Upper lobe of left lung (tissue), 4 donors: ENCODE measurements at regions not wholly inside any gene's neighbourhood (a gene's known extent, or its start where the extent isn't known, plus 50 kb on each side); places are given as distances from the start of the nearest gene placed in this dataset.

ENCODE experiments used
- EP300 ChIP-seq, 4 donors: sonication (generic); formaldehyde crosslinking; IDR thresholded peaks; one replicate each; pipeline ENCODE4 v1.5.1; 2017; ENCODE audit warnings: antibody characterized with exemption in 4 of 4, control low read depth in 2 of 4
- POLR2A ChIP-seq, 4 donors: fragments of 450-650 bp; IDR thresholded peaks; one replicate each; pipeline ENCODE4 v1.5.1; 2016 to 2017; ENCODE audit warnings: antibody characterized with exemption in 4 of 4, mild to moderate bottlenecking in 2 of 4
- TF ChIP-seq, protein P1 (sequence below), 6 experiments: fragments of 450-650 bp in 4 of 6; fragments of 200-600 bp in 2 of 6; sonication (generic) in 2 of 6; IDR thresholded peaks; one replicate each; pipeline ENCODE4 v1.5.1; 2016 to 2019; ENCODE audit warnings: antibody characterized with exemption in 6 of 6

DNA sequence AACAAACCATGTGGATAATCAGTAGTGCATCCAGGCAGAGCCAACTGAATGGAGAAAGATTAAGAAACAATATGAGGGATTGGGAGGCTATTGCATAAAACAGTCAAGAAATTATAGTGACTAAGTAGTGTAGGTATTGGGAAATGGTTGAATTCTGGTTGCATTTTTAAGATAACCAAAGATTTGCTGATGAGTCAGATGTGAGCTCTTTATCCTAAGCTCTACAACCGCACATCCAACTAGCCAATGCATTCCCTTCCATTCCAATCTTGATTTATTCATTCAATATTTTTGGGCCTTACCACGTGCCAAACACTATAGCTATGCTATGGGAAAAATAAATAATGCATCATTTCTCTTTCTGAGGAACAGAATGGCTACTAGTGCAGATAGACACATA is 524.5 kb upstream of the RGMB start:
- TF ChIP-seq, protein P1, sequence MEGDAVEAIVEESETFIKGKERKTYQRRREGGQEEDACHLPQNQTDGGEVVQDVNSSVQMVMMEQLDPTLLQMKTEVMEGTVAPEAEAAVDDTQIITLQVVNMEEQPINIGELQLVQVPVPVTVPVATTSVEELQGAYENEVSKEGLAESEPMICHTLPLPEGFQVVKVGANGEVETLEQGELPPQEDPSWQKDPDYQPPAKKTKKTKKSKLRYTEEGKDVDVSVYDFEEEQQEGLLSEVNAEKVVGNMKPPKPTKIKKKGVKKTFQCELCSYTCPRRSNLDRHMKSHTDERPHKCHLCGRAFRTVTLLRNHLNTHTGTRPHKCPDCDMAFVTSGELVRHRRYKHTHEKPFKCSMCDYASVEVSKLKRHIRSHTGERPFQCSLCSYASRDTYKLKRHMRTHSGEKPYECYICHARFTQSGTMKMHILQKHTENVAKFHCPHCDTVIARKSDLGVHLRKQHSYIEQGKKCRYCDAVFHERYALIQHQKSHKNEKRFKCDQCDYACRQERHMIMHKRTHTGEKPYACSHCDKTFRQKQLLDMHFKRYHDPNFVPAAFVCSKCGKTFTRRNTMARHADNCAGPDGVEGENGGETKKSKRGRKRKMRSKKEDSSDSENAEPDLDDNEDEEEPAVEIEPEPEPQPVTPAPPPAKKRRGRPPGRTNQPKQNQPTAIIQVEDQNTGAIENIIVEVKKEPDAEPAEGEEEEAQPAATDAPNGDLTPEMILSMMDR (IDR thresholded peaks at IDR 0.05), result no peak
- TF ChIP-seq POLR2A (IDR thresholded peaks at IDR 0.05) (no peak), EP300 (IDR thresholded peaks at IDR 0.05) (no peak)
